Testis (tissue), 2 donors: ENCODE measurements at regions not wholly inside any gene's neighbourhood (a gene's known extent, or its start where the extent isn't known, plus 50 kb on each side); places are given as distances from the start of the nearest gene placed in this dataset.

Source experiments
- DNase-seq: peaks from one replicate; pipeline ENCODE4 v3.0.0-alpha.2; 2019
- H3K27ac ChIP-seq, 2 donors: fragments of 200-600 bp; sonication (generic); one replicate each; pipeline ENCODE4 v1.5.1; 2019
- H3K27me3 ChIP-seq: fragments of 200-600 bp; sonication (generic); one replicate; pipeline ENCODE4 v1.5.1; 2019
- H3K36me3 ChIP-seq: fragments of 200-600 bp; sonication (generic); one replicate; pipeline ENCODE4 v1.5.1; 2017; ENCODE audit warnings: low read depth; ENCODE audit errors: missing control alignments
- H3K4me1 ChIP-seq: fragments of 200-600 bp; sonication (generic); one replicate; pipeline ENCODE4 v1.5.1; 2019
- H3K4me3 ChIP-seq, 2 donors: fragments of 200-600 bp; sonication (generic); one replicate each; pipeline ENCODE4 v1.5.1; 2017 to 2019
- H3K9me3 ChIP-seq: fragments of 200-600 bp; sonication (generic); one replicate; pipeline ENCODE4 v1.5.1; 2017
- POLR2A ChIP-seq: fragments of 450-650 bp; IDR thresholded peaks from one replicate; pipeline ENCODE4 v1.6.1; 2017; ENCODE audit warnings: antibody characterized with exemption, mild to moderate bottlenecking, moderate library complexity
- WGBS, 2 donors: methylation state at CpG; one replicate each; pipeline ENCODE4 v1.1.5; 2018; 5-methylcytosine and 5-hydroxymethylcytosine counted together
- intact Hi-C: fragments of 100-400 bp; cut with DNase I; formaldehyde crosslinking; loops from one replicate; pipeline ENCODE4 v1.15.1; 2023; ENCODE audit warnings: low total_unique reads
- TF ChIP-seq, protein P1 (sequence below), 3 experiments: fragments of 450-650 bp in 2 of 3; fragments of 200-600 bp in 1 of 3; sonication (generic) in 1 of 3; IDR thresholded peaks; one replicate each; pipeline ENCODE4 v1.5.1; 2016 to 2019; ENCODE audit warnings: antibody characterized with exemption in 3 of 3, mild to moderate bottlenecking in 2 of 3, moderate library complexity in 1 of 3

DNA sequence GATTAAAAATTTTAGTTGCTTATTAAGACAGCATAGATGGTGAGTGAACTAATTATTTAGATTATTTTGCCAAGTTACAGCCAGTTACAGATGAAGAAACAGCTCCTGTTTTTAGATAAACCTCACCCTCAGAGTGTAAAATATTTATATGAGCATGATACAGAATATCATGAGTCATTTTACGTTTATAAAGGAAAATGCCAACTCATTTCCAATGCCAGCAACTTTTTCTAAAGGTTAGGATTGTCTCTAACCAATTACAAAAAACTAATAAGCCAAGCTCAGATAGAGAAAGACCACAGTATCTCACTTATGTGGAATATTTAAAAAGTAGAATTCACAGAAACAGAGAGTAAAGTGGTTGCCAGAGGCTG is 590.1 kb downstream of the LTN1 start:
- 40 to 45% methylated on average over 1 of the region's 1 CpG for WGBS, 2 donors
- Histone ChIP-seq H3K27ac (no peak overlapping the region), H3K4me3 (peak overlapping the region in 1 of 2 donors; percentile 26), H3K27me3 (no peaks in the 10 kb centered on the region), H3K9me3 (no peaks in the 10 kb centered on the region), H3K36me3 (no peaks in the 10 kb centered on the region), H3K4me1 (no peaks in the 10 kb centered on the region)
- intact Hi-C loops, result no loop called here
- TF ChIP-seq POLR2A, result no peak
- TF ChIP-seq, protein P1, sequence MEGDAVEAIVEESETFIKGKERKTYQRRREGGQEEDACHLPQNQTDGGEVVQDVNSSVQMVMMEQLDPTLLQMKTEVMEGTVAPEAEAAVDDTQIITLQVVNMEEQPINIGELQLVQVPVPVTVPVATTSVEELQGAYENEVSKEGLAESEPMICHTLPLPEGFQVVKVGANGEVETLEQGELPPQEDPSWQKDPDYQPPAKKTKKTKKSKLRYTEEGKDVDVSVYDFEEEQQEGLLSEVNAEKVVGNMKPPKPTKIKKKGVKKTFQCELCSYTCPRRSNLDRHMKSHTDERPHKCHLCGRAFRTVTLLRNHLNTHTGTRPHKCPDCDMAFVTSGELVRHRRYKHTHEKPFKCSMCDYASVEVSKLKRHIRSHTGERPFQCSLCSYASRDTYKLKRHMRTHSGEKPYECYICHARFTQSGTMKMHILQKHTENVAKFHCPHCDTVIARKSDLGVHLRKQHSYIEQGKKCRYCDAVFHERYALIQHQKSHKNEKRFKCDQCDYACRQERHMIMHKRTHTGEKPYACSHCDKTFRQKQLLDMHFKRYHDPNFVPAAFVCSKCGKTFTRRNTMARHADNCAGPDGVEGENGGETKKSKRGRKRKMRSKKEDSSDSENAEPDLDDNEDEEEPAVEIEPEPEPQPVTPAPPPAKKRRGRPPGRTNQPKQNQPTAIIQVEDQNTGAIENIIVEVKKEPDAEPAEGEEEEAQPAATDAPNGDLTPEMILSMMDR (IDR thresholded peaks at IDR 0.05), result no peak
- no peak for DNase-seq

DNA sequence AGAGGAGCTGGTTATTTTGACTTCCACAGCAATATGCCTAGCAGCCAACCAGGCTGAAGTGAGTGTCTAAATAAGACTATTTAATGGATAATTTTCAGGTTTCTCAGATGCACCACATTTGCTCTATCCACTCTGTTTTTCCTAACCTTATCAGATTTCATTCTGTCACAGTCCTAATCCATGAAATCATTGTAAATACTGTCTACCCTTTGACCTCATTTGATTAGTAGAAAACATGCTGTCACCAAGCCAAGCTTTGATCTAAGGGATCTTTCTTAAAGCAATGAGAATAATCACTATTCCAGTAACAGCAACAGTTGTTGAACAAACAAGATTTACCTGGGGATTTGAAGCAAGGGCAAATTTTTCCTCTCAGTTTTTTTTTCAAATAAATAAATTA is 595.6 kb downstream of the LTN1 start:
- intact Hi-C loops, result no loop called here
- H3K4me3 ChIP-seq, result no peak overlapping the region
- H3K9me3 ChIP-seq, result no peaks in the 10 kb centered on the region
- no peaks in the 10 kb centered on the region for H3K4me1 ChIP-seq
- no peak for TF ChIP-seq POLR2A
- TF ChIP-seq, protein P1 (IDR thresholded peaks at IDR 0.05), result no peak
- H3K27ac ChIP-seq, result no peak overlapping the region
- no peak for DNase-seq
- H3K27me3 ChIP-seq, result no peaks in the 10 kb centered on the region
- no peaks in the 10 kb centered on the region for H3K36me3 ChIP-seq

DNA sequence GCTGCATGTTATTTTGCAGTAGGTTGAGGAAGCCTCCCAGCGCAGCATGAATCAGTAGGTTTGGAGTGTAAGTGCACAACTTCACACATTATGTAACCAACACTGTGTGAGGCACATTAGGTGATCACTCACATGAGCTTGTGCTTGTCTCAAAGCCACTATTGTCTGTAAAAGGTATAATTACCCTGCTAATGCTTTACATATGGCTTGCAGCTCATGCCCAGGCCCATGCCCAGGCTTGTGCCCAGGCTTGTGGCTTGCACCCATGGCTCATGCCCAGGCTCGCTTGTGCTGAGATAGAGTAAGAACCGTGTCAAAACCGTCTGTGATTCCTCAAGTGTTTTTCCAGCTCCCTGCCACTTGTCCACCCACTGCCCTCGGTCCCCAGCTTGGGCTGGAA is 596.3 kb downstream of the LTN1 start:
- TF ChIP-seq POLR2A, result no peak
- TF ChIP-seq, protein P1 (IDR thresholded peaks at IDR 0.05), result no peak
- WGBS, 2 donors, result 77 to 90% methylated on average over 5 of the region's 5 CpGs

DNA sequence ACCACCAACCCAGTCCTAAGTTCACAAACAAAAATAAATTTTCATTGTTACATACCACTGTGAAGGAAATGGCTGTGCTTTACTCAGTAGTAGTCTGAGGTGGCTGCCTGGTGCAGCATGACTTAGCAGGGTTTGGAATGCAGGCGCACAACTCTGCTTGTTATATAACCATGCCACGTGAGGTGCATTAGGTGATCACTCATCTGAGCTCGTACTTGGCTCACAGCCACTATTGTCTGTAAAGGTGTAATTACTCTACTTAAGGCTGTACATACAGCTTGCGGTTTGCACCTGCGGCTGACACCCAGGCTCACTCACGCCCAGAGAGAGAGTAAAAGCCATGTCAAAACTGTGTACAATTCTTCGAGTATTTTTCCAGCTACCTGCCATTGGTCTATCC is 599.4 kb downstream of the LTN1 start:
- H3K27me3 ChIP-seq, result no peaks in the 10 kb centered on the region
- no peak for DNase-seq
- H3K27ac ChIP-seq, result no peak overlapping the region
- TF ChIP-seq, protein P1 (IDR thresholded peaks at IDR 0.05), result no peak
- no peak for TF ChIP-seq POLR2A
- H3K36me3 ChIP-seq, result no peaks in the 10 kb centered on the region
- 93 to 95% methylated on average over 7 of the region's 7 CpGs for WGBS, 2 donors
- H3K4me1 ChIP-seq, result no peaks in the 10 kb centered on the region
- H3K4me3 ChIP-seq, result no peak overlapping the region
- H3K9me3 ChIP-seq, result no peaks in the 10 kb centered on the region
- intact Hi-C loops, result no loop called here

More for the DNA sequence above, 596.3 kb downstream of the LTN1 start:
- Histone ChIP-seq H3K4me3 (no peak overlapping the region), H3K4me1 (no peaks in the 10 kb centered on the region), H3K27ac (no peak overlapping the region), H3K36me3 (no peaks in the 10 kb centered on the region), H3K27me3 (no peaks in the 10 kb centered on the region), H3K9me3 (no peaks in the 10 kb centered on the region)
- intact Hi-C loops, result no loop called here
- DNase-seq, result no peak

DNA sequence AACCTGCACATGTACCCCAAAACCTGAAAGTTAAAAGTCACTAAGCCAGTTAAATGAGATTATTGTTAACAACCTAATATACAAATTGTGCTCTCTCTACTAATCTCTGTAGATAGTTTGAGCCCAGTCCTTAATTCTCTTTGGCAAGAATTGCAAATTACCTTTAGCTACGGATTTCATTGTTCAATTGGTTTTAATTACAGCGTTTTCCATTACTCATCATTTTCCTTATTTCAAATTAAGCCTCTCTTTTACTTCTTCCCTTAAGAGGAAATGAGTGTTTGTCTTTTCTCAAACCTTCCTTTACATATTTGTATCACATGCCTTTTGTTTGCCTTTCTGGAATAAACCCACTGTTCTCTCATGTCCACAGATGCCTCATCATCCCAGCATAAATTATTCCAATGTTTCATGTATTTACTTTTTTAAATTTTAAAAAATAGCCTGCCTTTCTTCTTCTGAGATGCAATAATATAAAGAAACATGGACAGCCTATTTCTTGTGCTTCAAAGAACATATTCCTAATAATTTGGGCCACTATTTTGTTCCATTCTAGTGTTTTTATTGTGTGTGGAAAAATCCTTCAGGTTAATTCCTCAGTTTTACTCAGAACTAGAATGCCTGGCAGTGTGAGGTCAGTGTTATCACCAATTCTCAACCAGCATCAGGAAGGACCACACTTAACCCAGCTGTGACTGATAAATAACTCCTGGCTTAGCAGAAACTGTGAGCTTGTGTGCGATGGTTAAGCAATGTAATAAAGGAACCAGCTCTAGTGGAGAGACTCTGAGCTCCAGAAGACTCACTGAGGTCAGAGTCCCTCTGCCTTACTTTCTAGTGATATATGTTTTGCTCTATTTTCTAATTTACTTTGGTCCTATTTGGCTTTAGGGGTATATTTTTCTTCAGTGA is 600.5 kb downstream of the LTN1 start:
- WGBS, 2 donors, result 84 to 87% methylated on average over 3 of the region's 3 CpGs
- H3K4me3 ChIP-seq, result no peak overlapping the region
- no peaks in the 10 kb centered on the region for H3K27me3 ChIP-seq
- TF ChIP-seq, protein P1 (IDR thresholded peaks at IDR 0.05), result no peak
- no peak for TF ChIP-seq POLR2A
- H3K27ac ChIP-seq, result no peak overlapping the region
- H3K36me3 ChIP-seq, result no peaks in the 10 kb centered on the region
- intact Hi-C loops, result no loop called here
- DNase-seq, result no peak
- no peaks in the 10 kb centered on the region for H3K9me3 ChIP-seq
- no peaks in the 10 kb centered on the region for H3K4me1 ChIP-seq
